ENCODE measurements at regions not wholly inside any gene's neighbourhood (a gene's known extent, or its start where the extent isn't known, plus 50 kb on each side); places are given as distances from the start of the nearest gene placed in this dataset.
A peak's percentile ranks its signal among the peaks of the same experiment; 100 is the strongest.

DNA sequence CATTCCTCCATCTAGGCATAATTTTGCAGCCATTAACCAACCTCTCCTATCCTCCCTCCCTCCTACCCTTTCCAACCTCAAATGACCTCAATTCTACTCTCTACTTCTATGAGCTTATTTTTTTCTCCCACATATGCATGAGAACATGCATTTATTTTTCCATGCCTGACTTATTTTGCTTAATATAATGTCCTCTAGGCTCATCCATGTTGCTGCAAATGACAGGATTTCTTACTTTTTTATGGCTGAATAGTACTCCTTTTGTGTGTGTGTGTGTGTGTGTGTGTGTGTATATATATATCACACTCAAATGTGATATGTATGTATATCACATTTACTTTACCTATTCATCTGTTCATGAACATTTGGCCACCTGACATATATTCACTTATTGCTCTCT, 339.4 kb downstream of the SIPA1L2 start:
- H3K9me3 ChIP-seq: no peaks in the 10 kb centered on the region
- no peaks in the 10 kb centered on the region for H3K4me1 ChIP-seq
- DNase-seq: no peak
- no peaks in the 10 kb centered on the region for H3K36me3 ChIP-seq
- no peak overlapping the region for H3K4me3 ChIP-seq (ENCODE audit: low read depth, low read length)
- H3K27me3 ChIP-seq: no peaks in the 10 kb centered on the region
- no peak for TF ChIP-seq CTCF (IDR thresholded peaks at IDR 0.05; ENCODE audit: low read depth, low read length)

- Histone ChIP-seq H3K4me1 (peaks cover 7% of the 10 kb centered on the region), H3K9me3 (no peaks in the 10 kb centered on the region; the same call in 1 of the 2 replicates), H3K36me3 (no peaks in the 10 kb centered on the region), H3K4me3 (ENCODE audit: low read depth, low read length) (no peak overlapping the region), H3K27me3 (no peaks in the 10 kb centered on the region)
- DNase-seq: no peak
- no peak for TF ChIP-seq CTCF (IDR thresholded peaks at IDR 0.05; ENCODE audit: low read depth, low read length)
These were observed 342.0 kb downstream of the SIPA1L2 start for GRCh38 chr1:232287676-232288569.

- no peak for TF ChIP-seq CTCF (IDR thresholded peaks at IDR 0.05; ENCODE audit: low read depth, low read length)
- Histone ChIP-seq H3K4me1 (peaks cover 7% of the 10 kb centered on the region), H3K4me3 (ENCODE audit: low read depth, low read length) (no peak overlapping the region), H3K9me3 (no peaks in the 10 kb centered on the region; the same call in 1 of the 2 replicates), H3K27me3 (no peaks in the 10 kb centered on the region), H3K36me3 (no peaks in the 10 kb centered on the region)
- no peak for DNase-seq
These were observed 344.8 kb downstream of the SIPA1L2 start for GRCh38 chr1:232285138-232285537.

- Histone ChIP-seq H3K4me3 (ENCODE audit: low read depth, low read length) (no peak overlapping the region), H3K9me3 (no peaks in the 10 kb centered on the region; the same call in 1 of the 2 replicates), H3K36me3 (no peaks in the 10 kb centered on the region), H3K27me3 (no peaks in the 10 kb centered on the region), H3K4me1 (peaks cover 7% of the 10 kb centered on the region)
- peak; percentile 33 for DNase-seq
- no peak for TF ChIP-seq CTCF (IDR thresholded peaks at IDR 0.05; ENCODE audit: low read depth, low read length)
These were observed 346.1 kb downstream of the SIPA1L2 start for GRCh38 chr1:232283864-232284263.

- Histone ChIP-seq H3K4me3 (ENCODE audit: low read depth, low read length) (no peak overlapping the region), H3K36me3 (no peaks in the 10 kb centered on the region), H3K27me3 (no peaks in the 10 kb centered on the region), H3K9me3 (no peaks in the 10 kb centered on the region; the same call in 1 of the 2 replicates), H3K4me1 (peaks cover 7% of the 10 kb centered on the region)
- no peak for TF ChIP-seq CTCF (IDR thresholded peaks at IDR 0.05; ENCODE audit: low read depth, low read length)
- no peak for DNase-seq
These were observed 347.4 kb downstream of the SIPA1L2 start for GRCh38 chr1:232282498-232282897.

DNA sequence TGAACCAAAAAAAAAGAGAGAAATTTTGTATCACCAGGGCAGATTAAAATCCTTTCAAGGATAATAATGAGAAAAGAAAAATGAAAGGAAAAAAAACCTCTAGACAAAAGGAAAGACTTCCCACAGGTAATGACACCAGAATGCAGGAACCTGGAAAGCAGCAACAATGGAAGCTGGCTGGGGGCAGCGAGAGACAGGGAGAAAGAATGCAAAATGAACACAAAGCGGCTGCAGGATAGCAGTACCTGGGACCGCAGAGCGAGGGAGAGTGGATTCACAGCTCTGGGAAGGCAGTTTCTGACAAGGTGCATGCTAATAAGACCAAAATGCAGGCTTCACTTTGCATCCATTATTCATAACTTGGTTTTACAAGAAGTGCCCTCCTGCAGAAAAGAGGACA, 349.0 kb downstream of the SIPA1L2 start:
- no peak for TF ChIP-seq CTCF (IDR thresholded peaks at IDR 0.05; ENCODE audit: low read depth, low read length)
- H3K4me3 ChIP-seq (ENCODE audit: low read depth, low read length): no peak overlapping the region
- no peaks in the 10 kb centered on the region for H3K36me3 ChIP-seq
- no peak for DNase-seq
- no peaks in the 10 kb centered on the region for H3K27me3 ChIP-seq
- peaks cover 7% of the 10 kb centered on the region for H3K4me1 ChIP-seq
- H3K9me3 ChIP-seq: no peaks in the 10 kb centered on the region; the same call in 1 of the 2 replicates
